GM12875 (cell line): ENCODE measurements at regions not wholly inside any gene's neighbourhood (a gene's known extent, or its start where the extent isn't known, plus 50 kb on each side); places are given as distances from the start of the nearest gene placed in this dataset.

Source experiments
- H3K4me3 ChIP-seq: one replicate; pipeline ENCODE4 v1.5.1; 2011; ENCODE audit warnings: low read depth, low read length, control low read depth
- TF ChIP-seq, protein P1 (sequence below): IDR thresholded peaks from 2 replicates; pipeline ENCODE4 v1.5.1; 2011; ENCODE audit warnings: low read depth, mild to moderate bottlenecking, control low read depth, inconsistent platforms, low read length, moderate library complexity, borderline replicate concordance; ENCODE audit not compliant: insufficient read depth

DNA sequence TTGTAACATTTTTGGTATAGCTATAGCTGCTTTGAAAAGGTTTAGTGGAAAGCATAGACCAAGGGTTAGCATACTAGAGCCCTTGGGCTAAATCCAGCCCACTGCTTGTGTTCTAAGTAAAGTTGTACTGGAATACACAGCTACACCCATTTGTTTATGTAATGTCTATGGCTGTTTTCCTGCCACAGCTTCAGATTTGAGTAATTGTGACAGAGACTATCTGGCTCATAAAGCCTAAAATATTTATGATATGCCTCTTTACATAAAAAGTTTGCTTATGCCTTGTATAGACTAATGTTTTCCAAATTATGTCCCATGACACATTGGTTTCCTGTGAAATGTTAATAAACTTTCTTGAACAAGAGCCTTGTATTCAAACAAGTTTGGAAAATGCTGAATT lies 234.8 kb upstream of the ATP2B1 start:
- TF ChIP-seq, protein P1, sequence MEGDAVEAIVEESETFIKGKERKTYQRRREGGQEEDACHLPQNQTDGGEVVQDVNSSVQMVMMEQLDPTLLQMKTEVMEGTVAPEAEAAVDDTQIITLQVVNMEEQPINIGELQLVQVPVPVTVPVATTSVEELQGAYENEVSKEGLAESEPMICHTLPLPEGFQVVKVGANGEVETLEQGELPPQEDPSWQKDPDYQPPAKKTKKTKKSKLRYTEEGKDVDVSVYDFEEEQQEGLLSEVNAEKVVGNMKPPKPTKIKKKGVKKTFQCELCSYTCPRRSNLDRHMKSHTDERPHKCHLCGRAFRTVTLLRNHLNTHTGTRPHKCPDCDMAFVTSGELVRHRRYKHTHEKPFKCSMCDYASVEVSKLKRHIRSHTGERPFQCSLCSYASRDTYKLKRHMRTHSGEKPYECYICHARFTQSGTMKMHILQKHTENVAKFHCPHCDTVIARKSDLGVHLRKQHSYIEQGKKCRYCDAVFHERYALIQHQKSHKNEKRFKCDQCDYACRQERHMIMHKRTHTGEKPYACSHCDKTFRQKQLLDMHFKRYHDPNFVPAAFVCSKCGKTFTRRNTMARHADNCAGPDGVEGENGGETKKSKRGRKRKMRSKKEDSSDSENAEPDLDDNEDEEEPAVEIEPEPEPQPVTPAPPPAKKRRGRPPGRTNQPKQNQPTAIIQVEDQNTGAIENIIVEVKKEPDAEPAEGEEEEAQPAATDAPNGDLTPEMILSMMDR: no peak
- no peak overlapping the region for H3K4me3 ChIP-seq

- TF ChIP-seq, protein P1: no peak
- no peak overlapping the region for H3K4me3 ChIP-seq
These were observed 232.8 kb upstream of the ATP2B1 start for GRCh38 chr12:89941436-89941835.

GRCh38 chr12:89939522-89940215 lies 231.0 kb upstream of the ATP2B1 start:
- TF ChIP-seq, protein P1: no peak
- H3K4me3 ChIP-seq: no peak overlapping the region

GRCh38 chr12:89936631-89937030 lies 228.0 kb upstream of the ATP2B1 start:
- no peak overlapping the region for H3K4me3 ChIP-seq
- TF ChIP-seq, protein P1: no peak

- H3K4me3 ChIP-seq: no peak overlapping the region
- TF ChIP-seq, protein P1: no peak
These were observed 227.2 kb upstream of the ATP2B1 start for GRCh38 chr12:89935850-89936249.

DNA sequence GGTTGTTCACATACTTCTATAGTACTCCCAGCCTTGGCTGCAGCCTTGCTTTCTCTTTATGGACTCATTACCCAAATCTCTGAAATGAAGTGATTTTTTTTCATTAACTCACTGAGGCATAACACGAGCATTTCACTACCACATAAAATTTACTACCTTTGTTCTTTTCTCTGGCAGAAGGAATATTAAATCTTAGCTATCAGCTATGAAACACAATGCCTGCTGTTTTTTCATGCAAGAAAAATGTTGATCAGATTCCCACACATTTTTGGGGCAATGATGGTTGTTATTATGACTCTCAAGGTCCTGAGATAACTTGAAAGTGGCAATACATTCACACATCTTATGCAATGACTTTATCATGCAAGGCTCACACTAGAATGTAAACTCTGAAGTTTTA lies 225.3 kb upstream of the ATP2B1 start:
- TF ChIP-seq, protein P1: no peak
- no peak overlapping the region for H3K4me3 ChIP-seq

DNA sequence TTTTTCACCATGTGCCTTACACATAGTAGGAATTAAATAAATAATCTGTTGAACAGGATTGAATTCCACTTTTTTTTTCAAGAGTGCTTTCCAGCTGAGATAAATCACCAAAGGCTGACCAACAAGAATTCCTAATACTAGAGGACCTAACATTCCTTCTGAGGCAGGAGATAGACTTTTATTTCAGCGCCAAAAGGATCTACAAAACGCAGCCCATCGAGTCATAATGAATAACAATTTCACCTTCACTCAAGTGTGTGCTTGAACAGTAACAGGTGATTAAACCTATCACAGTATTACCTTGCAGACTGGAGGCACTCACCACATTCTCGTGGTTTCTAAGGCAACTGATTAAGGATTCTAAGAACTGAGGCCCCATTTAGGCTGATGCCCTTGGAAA lies 224.3 kb upstream of the ATP2B1 start:
- no peak overlapping the region for H3K4me3 ChIP-seq
- TF ChIP-seq, protein P1: no peak
